Neural progenitor cell (in vitro differentiated cells): ENCODE measurements at regions not wholly inside any gene's neighbourhood (a gene's known extent, or its start where the extent isn't known, plus 50 kb on each side); places are given as distances from the start of the nearest gene placed in this dataset.

Experiments used
- CTCF ChIP-seq: fragments of 200-600 bp; sonication (generic); IDR thresholded peaks from 2 replicates; pipeline ENCODE4 v1.5.1; 2017; ENCODE audit warnings: antibody characterized with exemption, mild to moderate bottlenecking
- EZH2 ChIP-seq: fragments of 200-600 bp; sonication (generic); IDR thresholded peaks from 2 replicates; pipeline ENCODE4 v1.6.1; 2017; ENCODE audit warnings: antibody characterized with exemption, mild to moderate bottlenecking, moderate library complexity
- EZH2phosphoT487 ChIP-seq: fragments of 200-600 bp; sonication (generic); IDR thresholded peaks from 2 replicates; pipeline ENCODE4 v1.6.1; 2017; ENCODE audit warnings: antibody characterized with exemption

GRCh38 chr4:181525634-181526033 lies 717.6 kb upstream of the TENM3 start:
- TF ChIP-seq CTCF (no peak), EZH2 (no peak), EZH2phosphoT487 (no peak)
